Natural killer cell (primary cell): ENCODE measurements at regions not wholly inside any gene's neighbourhood (a gene's known extent, or its start where the extent isn't known, plus 50 kb on each side); places are given as distances from the start of the nearest gene placed in this dataset.

Source experiments
- ATAC-seq, 3 donors: fragments of 150-1000 bp in 2 of 3; fragments of 200-7000 bp in 1 of 3; cut with Tn5 transposase; 1 replicate in 1 of 3; 2 replicates in 2 of 3; pipeline ENCODE4 v1.10.0; 2021; ENCODE audit warnings: mild to moderate bottlenecking in 2 of 3, moderate library complexity in 2 of 3
- DNase-seq, 2 donors: peaks; one replicate each; pipeline versions ENCODE4 v3.0.0 to v3.0.0-alpha.2; 2013 to 2021; ENCODE audit warnings: mixed read lengths in 1 of 2
- H3K27ac ChIP-seq: one replicate; pipeline ENCODE4 v1.5.1; 2013; ENCODE audit warnings: mild to moderate bottlenecking, low read length
- H3K27me3 ChIP-seq: one replicate; pipeline ENCODE4 v1.6.1; 2013; ENCODE audit warnings: low read length; ENCODE audit not compliant: control insufficient read depth, insufficient read depth
- H3K36me3 ChIP-seq: one replicate; pipeline ENCODE4 v1.6.1; 2013; ENCODE audit warnings: low read length; ENCODE audit not compliant: control insufficient read depth, insufficient read depth
- H3K4me1 ChIP-seq: one replicate; pipeline ENCODE4 v1.6.1; 2013; ENCODE audit warnings: low read length; ENCODE audit not compliant: control insufficient read depth, insufficient read depth
- H3K4me3 ChIP-seq: one replicate; pipeline ENCODE4 v1.5.1; 2013; ENCODE audit warnings: low read length
- H3K9me3 ChIP-seq: one replicate; pipeline ENCODE4 v1.6.1; 2013; ENCODE audit warnings: low read length; ENCODE audit not compliant: control insufficient read depth, insufficient read depth
- H3K27ac Mint-ChIP-seq, 2 donors: one replicate each; pipeline ENCODE4 v1.8.0; 2022; ENCODE audit warnings: mild to moderate bottlenecking in 2 of 2, mixed read lengths in 2 of 2, moderate library complexity in 1 of 2
- H3K27me3 Mint-ChIP-seq, 2 donors: one replicate each; pipeline ENCODE4 v1.8.0; 2022; ENCODE audit warnings: low read depth in 2 of 2, mixed read lengths in 2 of 2
- H3K36me3 Mint-ChIP-seq: one replicate; pipeline ENCODE4 v1.8.0; 2022; ENCODE audit warnings: mixed read lengths
- H3K4me1 Mint-ChIP-seq, 2 donors: one replicate each; pipeline ENCODE4 v1.8.0; 2022; ENCODE audit warnings: mixed read lengths in 2 of 2
- H3K4me3 Mint-ChIP-seq: one replicate; pipeline ENCODE4 v1.8.0; 2022; ENCODE audit warnings: mild to moderate bottlenecking, moderate library complexity, mixed read lengths
- H3K9me3 Mint-ChIP-seq, 2 donors: one replicate each; pipeline ENCODE4 v1.8.0; 2022; ENCODE audit warnings: mixed read lengths in 2 of 2
- WGBS: methylation state at CpG from one replicate; pipeline ENCODE4 v1.1.7; 2013; ENCODE audit warnings: missing lambda C conversion rate; ENCODE audit not compliant: insufficient coverage; 5-methylcytosine and 5-hydroxymethylcytosine counted together
- intact Hi-C: fragments of 100-400 bp; cut with micrococcal nuclease; formaldehyde crosslinking; loops from one replicate; pipeline ENCODE4 v1.14.2; 2022
- TF ChIP-seq, protein P1 (sequence below): fragments of 200-600 bp; IDR thresholded peaks from one replicate; pipeline ENCODE4 v1.8.0; 2022; ENCODE audit warnings: antibody characterized with exemption

DNA sequence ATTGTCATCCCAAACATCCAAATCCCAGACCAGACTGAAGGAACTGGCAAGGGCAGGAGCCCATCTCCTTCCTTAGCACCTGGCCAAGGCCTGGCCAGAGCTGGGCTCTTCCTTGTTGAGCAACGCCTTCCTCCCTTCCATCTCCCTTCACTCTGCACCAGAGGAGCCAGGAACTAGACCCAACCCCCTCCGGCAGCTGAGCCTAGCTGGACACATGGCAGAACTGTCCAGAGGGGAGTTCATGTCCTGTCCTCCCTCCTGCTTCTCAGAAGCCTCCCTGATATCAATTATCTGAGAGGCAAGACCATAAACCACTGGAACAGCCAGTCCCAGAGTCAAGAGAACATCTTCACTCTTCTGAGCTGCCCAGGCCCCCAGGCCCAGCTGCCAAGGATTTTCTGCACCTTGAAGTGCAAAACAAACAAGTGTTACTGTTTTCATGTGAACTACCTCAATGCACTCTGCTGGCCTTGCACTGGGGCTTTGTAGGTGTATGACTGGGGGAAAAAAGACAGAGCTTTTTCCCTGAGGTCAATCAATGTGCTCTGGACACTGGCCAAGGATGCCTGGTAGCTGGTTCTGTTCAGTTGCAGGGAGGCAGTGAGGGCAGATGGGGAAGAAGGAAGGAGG, 104.5 kb upstream of the KCNK12 start:
- no peaks in the 10 kb centered on the region for H3K36me3 Mint-ChIP-seq
- no peak overlapping the region for H3K27ac Mint-ChIP-seq
- Histone ChIP-seq H3K4me1 (no peaks in the 10 kb centered on the region), H3K9me3 (no peaks in the 10 kb centered on the region), H3K27me3 (no peaks in the 10 kb centered on the region), H3K27ac (no peak overlapping the region), H3K36me3 (no peaks in the 10 kb centered on the region), H3K4me3 (no peak overlapping the region)
- TF ChIP-seq, protein P1, sequence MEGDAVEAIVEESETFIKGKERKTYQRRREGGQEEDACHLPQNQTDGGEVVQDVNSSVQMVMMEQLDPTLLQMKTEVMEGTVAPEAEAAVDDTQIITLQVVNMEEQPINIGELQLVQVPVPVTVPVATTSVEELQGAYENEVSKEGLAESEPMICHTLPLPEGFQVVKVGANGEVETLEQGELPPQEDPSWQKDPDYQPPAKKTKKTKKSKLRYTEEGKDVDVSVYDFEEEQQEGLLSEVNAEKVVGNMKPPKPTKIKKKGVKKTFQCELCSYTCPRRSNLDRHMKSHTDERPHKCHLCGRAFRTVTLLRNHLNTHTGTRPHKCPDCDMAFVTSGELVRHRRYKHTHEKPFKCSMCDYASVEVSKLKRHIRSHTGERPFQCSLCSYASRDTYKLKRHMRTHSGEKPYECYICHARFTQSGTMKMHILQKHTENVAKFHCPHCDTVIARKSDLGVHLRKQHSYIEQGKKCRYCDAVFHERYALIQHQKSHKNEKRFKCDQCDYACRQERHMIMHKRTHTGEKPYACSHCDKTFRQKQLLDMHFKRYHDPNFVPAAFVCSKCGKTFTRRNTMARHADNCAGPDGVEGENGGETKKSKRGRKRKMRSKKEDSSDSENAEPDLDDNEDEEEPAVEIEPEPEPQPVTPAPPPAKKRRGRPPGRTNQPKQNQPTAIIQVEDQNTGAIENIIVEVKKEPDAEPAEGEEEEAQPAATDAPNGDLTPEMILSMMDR = no peak
- ATAC-seq = no peak
- DNase-seq = no peak
- no peaks in the 10 kb centered on the region for H3K9me3 Mint-ChIP-seq
- no peaks in the 10 kb centered on the region for H3K4me1 Mint-ChIP-seq
- peaks cover 2 to 5% of the 10 kb centered on the region in 2 donors for H3K27me3 Mint-ChIP-seq
- WGBS = 83% methylated on average over 2 of the region's 2 CpGs
- no peak overlapping the region for H3K4me3 Mint-ChIP-seq
- intact Hi-C loops = no loop called here

DNA sequence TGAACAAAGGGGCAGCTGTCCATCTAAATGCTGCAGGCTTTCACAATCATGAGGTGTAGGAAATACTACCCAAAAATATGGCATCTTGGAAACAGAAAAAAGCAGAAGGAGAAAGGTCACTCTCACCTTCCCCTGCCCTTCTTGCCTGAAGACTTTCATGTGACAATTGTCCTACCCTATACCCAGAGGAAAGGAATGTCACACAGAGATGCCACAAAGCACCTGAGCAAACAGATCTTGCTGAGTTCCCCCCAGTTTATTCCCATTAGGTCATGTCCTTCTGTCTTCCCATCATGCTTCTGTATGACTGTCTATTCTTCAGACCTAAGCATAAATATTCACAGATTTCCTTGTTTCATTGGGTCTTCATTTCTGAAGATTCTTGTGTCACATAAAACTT, 95.5 kb upstream of the KCNK12 start:
- TF ChIP-seq, protein P1 = no peak
- no peak overlapping the region for H3K4me3 Mint-ChIP-seq
- H3K27ac ChIP-seq = no peak overlapping the region
- no peaks in the 10 kb centered on the region for H3K9me3 ChIP-seq
- no peaks in the 10 kb centered on the region for H3K36me3 ChIP-seq
- intact Hi-C loops = no loop called here
- no peaks in the 10 kb centered on the region for H3K4me1 Mint-ChIP-seq
- H3K27ac Mint-ChIP-seq = no peak overlapping the region
- H3K4me3 ChIP-seq = no peak overlapping the region
- no peaks in the 10 kb centered on the region for H3K27me3 Mint-ChIP-seq
- H3K36me3 Mint-ChIP-seq = no peaks in the 10 kb centered on the region
- no peaks in the 10 kb centered on the region for H3K4me1 ChIP-seq
- H3K27me3 ChIP-seq = no peaks in the 10 kb centered on the region
- no peaks in the 10 kb centered on the region for H3K9me3 Mint-ChIP-seq
- DNase-seq (no peak), ATAC-seq (no peak)

DNA sequence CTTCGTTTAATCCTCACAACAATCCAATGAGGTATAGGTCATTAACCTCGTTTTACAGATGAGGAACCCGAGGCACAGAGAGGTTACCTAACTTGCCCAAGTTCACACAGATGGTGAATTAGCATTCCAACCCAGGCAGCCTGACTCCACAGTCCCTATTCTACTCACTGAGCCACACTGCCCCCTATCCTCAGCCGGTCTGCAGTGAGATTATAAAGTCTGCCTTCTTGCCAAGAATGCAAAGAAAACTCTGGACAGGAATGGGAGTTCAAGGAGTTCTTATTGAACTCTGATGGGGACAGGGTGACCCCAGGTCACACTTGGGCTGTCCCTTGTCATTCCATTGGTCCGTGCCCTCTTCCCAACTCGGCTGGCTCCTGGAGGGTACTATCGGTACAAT, 94.0 kb upstream of the KCNK12 start:
- Mint-ChIP-seq H3K9me3 (no peaks in the 10 kb centered on the region), H3K4me3 (no peak overlapping the region), H3K4me1 (no peaks in the 10 kb centered on the region), H3K27ac (no peak overlapping the region), H3K36me3 (no peaks in the 10 kb centered on the region), H3K27me3 (no peaks in the 10 kb centered on the region)
- Histone ChIP-seq H3K27me3 (no peaks in the 10 kb centered on the region), H3K9me3 (no peaks in the 10 kb centered on the region), H3K4me3 (no peak overlapping the region), H3K4me1 (no peaks in the 10 kb centered on the region), H3K27ac (no peak overlapping the region), H3K36me3 (no peaks in the 10 kb centered on the region)
- DNase-seq = no peak
- 68% methylated on average over 5 of the region's 7 CpGs for WGBS
- TF ChIP-seq, protein P1 = no peak
- intact Hi-C loops = no loop called here
- no peak for ATAC-seq

DNA sequence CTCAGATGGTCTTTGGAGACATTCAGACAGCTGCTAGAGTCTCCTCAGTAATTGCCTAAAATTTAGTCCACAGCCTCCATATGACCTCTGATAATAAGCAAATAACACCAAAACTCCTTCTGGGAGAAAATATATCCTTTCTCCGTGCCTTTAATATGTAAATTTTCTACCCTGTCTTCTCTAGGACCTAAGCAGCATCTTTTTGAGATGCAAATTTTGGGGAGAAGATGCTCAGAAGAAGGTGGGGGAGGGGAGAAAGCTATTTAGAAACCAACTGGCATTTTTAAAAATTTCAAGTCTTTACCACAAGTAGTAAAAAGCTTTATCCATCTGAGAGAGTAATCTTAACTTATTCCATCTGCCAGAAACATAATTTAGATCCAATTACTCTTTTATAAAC, 91.8 kb upstream of the KCNK12 start:
- no peaks in the 10 kb centered on the region for H3K4me1 Mint-ChIP-seq
- no peaks in the 10 kb centered on the region for H3K9me3 ChIP-seq
- no CpG with 5 or more reads among the region's 1 CpG for WGBS
- H3K27ac Mint-ChIP-seq = no peak overlapping the region
- H3K36me3 Mint-ChIP-seq = no peaks in the 10 kb centered on the region
- H3K27me3 Mint-ChIP-seq = no peaks in the 10 kb centered on the region
- no peak overlapping the region for H3K4me3 Mint-ChIP-seq
- no peak overlapping the region for H3K27ac ChIP-seq
- H3K9me3 Mint-ChIP-seq = no peaks in the 10 kb centered on the region
- H3K4me3 ChIP-seq = no peak overlapping the region
- H3K36me3 ChIP-seq = no peaks in the 10 kb centered on the region
- H3K4me1 ChIP-seq = no peaks in the 10 kb centered on the region
- ATAC-seq (no peak), DNase-seq (no peak)
- intact Hi-C loops = no loop called here
- no peaks in the 10 kb centered on the region for H3K27me3 ChIP-seq
- TF ChIP-seq, protein P1 = no peak
